Neural cell (in vitro differentiated cells): ENCODE measurements at regions not wholly inside any gene's neighbourhood (a gene's known extent, or its start where the extent isn't known, plus 50 kb on each side); places are given as distances from the start of the nearest gene placed in this dataset.

Source experiments
- H2AFZ ChIP-seq: fragments of 200-600, 300-800 bp; sonication (generic), shearing (Covaris generic); 2 replicates; pipeline ENCODE4 v1.6.0; 2014; ENCODE audit warnings: low read depth, mild to moderate bottlenecking, antibody characterized with exemption, low read length, moderate library complexity
- H3F3A ChIP-seq: fragments of 200-600 bp; shearing (Covaris generic); 2 replicates; pipeline ENCODE4 v1.6.1; 2016; ENCODE audit warnings: mild to moderate bottlenecking, moderate library complexity, mixed read lengths, antibody characterized with exemption, low read length; ENCODE audit not compliant: insufficient read depth, poor library complexity, severe bottlenecking
- H3K27ac ChIP-seq: fragments of 200-600, 300-800 bp; sonication (generic), shearing (Covaris generic); 2 replicates; pipeline ENCODE4 v1.5.1; 2014; ENCODE audit warnings: mild to moderate bottlenecking, low read length, moderate library complexity
- H3K27me3 ChIP-seq: fragments of 300-800, 200-600 bp; sonication (generic), shearing (Covaris generic); 2 replicates; pipeline ENCODE4 v1.6.0; 2014; ENCODE audit warnings: mild to moderate bottlenecking, low read depth, low read length, moderate library complexity; ENCODE audit not compliant: insufficient read depth
- H3K36me3 ChIP-seq: fragments of 300-800, 200-600 bp; sonication (generic), shearing (Covaris generic); 2 replicates; pipeline ENCODE4 v1.5.1; 2014; ENCODE audit warnings: mild to moderate bottlenecking, antibody characterized with exemption, low read length, moderate library complexity; ENCODE audit not compliant: insufficient read depth
- H3K4me2 ChIP-seq: fragments of 300-800, 200-600 bp; sonication (generic), shearing (Covaris generic); 2 replicates; pipeline ENCODE4 v1.6.0; 2014; ENCODE audit warnings: mild to moderate bottlenecking, low read length
- H3K4me3 ChIP-seq: fragments of 300-800, 200-600 bp; sonication (generic), shearing (Covaris generic); 2 replicates; pipeline ENCODE4 v1.5.1; 2014; ENCODE audit warnings: mild to moderate bottlenecking, low read length, moderate library complexity
- H3K79me2 ChIP-seq: fragments of 200-600 bp; shearing (Covaris generic); replicated peaks from 2 replicates; pipeline ENCODE4 v1.6.0; 2014; ENCODE audit warnings: mild to moderate bottlenecking, low read length, moderate library complexity; ENCODE audit not compliant: insufficient read depth
- H3K9ac ChIP-seq: fragments of 300-800, 200-600 bp; sonication (generic), shearing (Covaris generic); 2 replicates; pipeline ENCODE4 v1.6.1; 2016; ENCODE audit warnings: mild to moderate bottlenecking, low read length, mixed read lengths
- H3K9me2 ChIP-seq: fragments of 200-600 bp; shearing (Covaris generic); 2 replicates; pipeline ENCODE4 v1.6.1; 2016; ENCODE audit warnings: mild to moderate bottlenecking, low read length, mixed read lengths; ENCODE audit not compliant: insufficient read depth
- H3K9me3 ChIP-seq: fragments of 200-600, 300-800 bp; sonication (generic), shearing (Covaris generic); 2 replicates; pipeline ENCODE4 v1.6.1; 2016; ENCODE audit warnings: mild to moderate bottlenecking, mixed run types, low read length, moderate library complexity, mixed read lengths
- H4K20me1 ChIP-seq: fragments of 200-600 bp; shearing (Covaris generic); 2 replicates; pipeline ENCODE4 v1.6.1; 2016; ENCODE audit warnings: mild to moderate bottlenecking, mixed run types; ENCODE audit not compliant: insufficient read depth
- CTCF ChIP-seq: fragments of 450-650 bp; IDR thresholded peaks from 2 replicates; pipeline ENCODE4 v1.5.1; 2014; ENCODE audit warnings: antibody characterized with exemption, mild to moderate bottlenecking, moderate library complexity; ENCODE audit not compliant: poor library complexity, severe bottlenecking
- EP300 ChIP-seq: fragments of 450-650 bp; conservative IDR thresholded peaks from 2 replicates; pipeline ENCODE4 v1.6.1; 2014; ENCODE audit warnings: antibody characterized with exemption, mild to moderate bottlenecking, moderate library complexity; ENCODE audit not compliant: poor library complexity, severe bottlenecking
- EZH2 ChIP-seq: fragments of 200-600, 300-800 bp; shearing (Covaris generic), sonication (generic); IDR thresholded peaks from 2 replicates; pipeline ENCODE4 v1.6.1; 2014; ENCODE audit warnings: antibody characterized with exemption, low read length, borderline replicate concordance, mild to moderate bottlenecking; ENCODE audit not compliant: insufficient read depth, poor library complexity, severe bottlenecking
- MXI1 ChIP-seq: fragments of 450-650 bp; conservative IDR thresholded peaks from 2 replicates; pipeline ENCODE4 v1.6.1; 2014; ENCODE audit warnings: antibody characterized with exemption, mild to moderate bottlenecking; ENCODE audit not compliant: poor library complexity, severe bottlenecking
- POLR2AphosphoS5 ChIP-seq: IDR thresholded peaks from 2 replicates; pipeline ENCODE4 v1.6.1; 2012
- RAD21 ChIP-seq: fragments of 450-650 bp; conservative IDR thresholded peaks from 2 replicates; pipeline ENCODE4 v1.6.1; 2014; ENCODE audit warnings: antibody characterized with exemption, mild to moderate bottlenecking, moderate library complexity
- REST ChIP-seq: IDR thresholded peaks from 2 replicates; pipeline ENCODE4 v1.6.1; 2012; ENCODE audit warnings: borderline replicate concordance
- SMC3 ChIP-seq: fragments of 450-650 bp; conservative IDR thresholded peaks from 2 replicates; pipeline ENCODE4 v1.6.1; 2014; ENCODE audit warnings: antibody characterized with exemption, mild to moderate bottlenecking, moderate library complexity; ENCODE audit not compliant: poor library complexity
- TAF1 ChIP-seq: IDR thresholded peaks from 2 replicates; pipeline ENCODE4 v1.6.1; 2012; ENCODE audit warnings: low read depth

- no peak overlapping the region for H2AFZ ChIP-seq
- H3K27me3 ChIP-seq = no peaks in the 10 kb centered on the region
- no peak overlapping the region for H3K4me3 ChIP-seq
- H3K27ac ChIP-seq = no peak overlapping the region
- no peaks in the 10 kb centered on the region for H4K20me1 ChIP-seq
- no peak overlapping the region for H3K9ac ChIP-seq
- H3K4me2 ChIP-seq = no peak overlapping the region
- TF ChIP-seq CTCF = no peak
- TF ChIP-seq POLR2AphosphoS5 = no peak
- no peak for TF ChIP-seq SMC3
- no peak for TF ChIP-seq RAD21
- no peaks in the 10 kb centered on the region for H3K79me2 ChIP-seq
- no peaks in the 10 kb centered on the region for H3K9me2 ChIP-seq
- H3K36me3 ChIP-seq = no peaks in the 10 kb centered on the region
- no peaks in the 10 kb centered on the region for H3K9me3 ChIP-seq
- H3F3A ChIP-seq = no peaks in the 10 kb centered on the region
These were observed 298.4 kb downstream of the PSAT1 start for GRCh38 chr9:78595200-78595945.

- H3K27me3 ChIP-seq = no peaks in the 10 kb centered on the region
- H2AFZ ChIP-seq = no peak overlapping the region
- no peaks in the 10 kb centered on the region for H3K36me3 ChIP-seq
- TF ChIP-seq POLR2AphosphoS5 (no peak), REST (no peak), RAD21 (no peak), EP300 (no peak), CTCF (no peak), TAF1 (no peak), EZH2 (no peak), MXI1 (no peak)
- H3K9me3 ChIP-seq = no peaks in the 10 kb centered on the region
- H3K9ac ChIP-seq = no peak overlapping the region
- H3K79me2 ChIP-seq = no peaks in the 10 kb centered on the region
- no peaks in the 10 kb centered on the region for H3K9me2 ChIP-seq
- H3K4me2 ChIP-seq = no peak overlapping the region
- no peaks in the 10 kb centered on the region for H4K20me1 ChIP-seq
- no peak overlapping the region for H3K4me3 ChIP-seq
- H3K27ac ChIP-seq = no peak overlapping the region
- no peaks in the 10 kb centered on the region for H3F3A ChIP-seq
These were observed 299.4 kb downstream of the PSAT1 start for GRCh38 chr9:78596346-78596745.
